Left renal cortex interstitium (tissue), 4 donors: ENCODE measurements at regions not wholly inside any gene's neighbourhood (a gene's known extent, or its start where the extent isn't known, plus 50 kb on each side); places are given as distances from the start of the nearest gene placed in this dataset.

Source experiments
- DNase-seq, 4 donors: peaks; one replicate each; pipeline ENCODE4 v3.0.0-alpha.2; 2013; ENCODE audit warnings: low read depth in 4 of 4, low spot score in 2 of 4, missing footprints in 1 of 4

GRCh38 chr16:11494433-11494832 lies 92.3 kb downstream of the LITAF start:
- no peak for DNase-seq

GRCh38 chr16:11495066-11495407 lies 91.7 kb downstream of the LITAF start:
- no peak for DNase-seq
